ENCODE measurements at regions not wholly inside any gene's neighbourhood (a gene's known extent, or its start where the extent isn't known, plus 50 kb on each side); places are given as distances from the start of the nearest gene placed in this dataset.

DNA sequence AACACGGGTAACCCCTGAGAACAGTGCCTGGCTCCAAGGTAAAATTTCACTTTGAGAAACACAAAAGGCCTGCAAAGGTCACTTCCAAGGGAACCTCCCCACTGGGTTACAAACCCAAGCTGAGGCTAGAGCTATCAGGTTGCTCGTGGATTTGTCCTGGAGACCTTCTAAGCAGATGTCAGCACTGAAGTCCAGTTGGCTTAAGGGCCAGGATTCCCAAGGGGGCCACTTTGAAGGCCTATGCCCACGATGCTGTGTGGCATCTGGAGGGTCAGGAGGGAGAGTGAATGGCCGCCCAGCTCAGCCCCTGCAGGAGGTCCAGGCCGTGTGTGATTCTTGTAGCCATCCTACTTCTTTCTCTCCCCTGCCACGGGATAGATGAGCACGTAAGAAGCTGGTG, 100.2 kb upstream of the FSTL4 start:
- no peak overlapping the region for H3K27ac ChIP-seq (ENCODE audit: low read depth, low read length)
- peaks cover 3% of the 10 kb centered on the region; the same call in 1 of the 2 replicates for H3K27me3 ChIP-seq (ENCODE audit: control insufficient read depth, low read length)
- no peak overlapping the region for H3K4me2 ChIP-seq (ENCODE audit: low read length)
- no peak overlapping the region for H3K4me3 ChIP-seq (ENCODE audit: low read length)
- TF ChIP-seq EZH2phosphoT487 (IDR thresholded peaks at IDR 0.05; ENCODE audit: borderline replicate concordance, low read length), result no peak
- TF ChIP-seq, protein P1, sequence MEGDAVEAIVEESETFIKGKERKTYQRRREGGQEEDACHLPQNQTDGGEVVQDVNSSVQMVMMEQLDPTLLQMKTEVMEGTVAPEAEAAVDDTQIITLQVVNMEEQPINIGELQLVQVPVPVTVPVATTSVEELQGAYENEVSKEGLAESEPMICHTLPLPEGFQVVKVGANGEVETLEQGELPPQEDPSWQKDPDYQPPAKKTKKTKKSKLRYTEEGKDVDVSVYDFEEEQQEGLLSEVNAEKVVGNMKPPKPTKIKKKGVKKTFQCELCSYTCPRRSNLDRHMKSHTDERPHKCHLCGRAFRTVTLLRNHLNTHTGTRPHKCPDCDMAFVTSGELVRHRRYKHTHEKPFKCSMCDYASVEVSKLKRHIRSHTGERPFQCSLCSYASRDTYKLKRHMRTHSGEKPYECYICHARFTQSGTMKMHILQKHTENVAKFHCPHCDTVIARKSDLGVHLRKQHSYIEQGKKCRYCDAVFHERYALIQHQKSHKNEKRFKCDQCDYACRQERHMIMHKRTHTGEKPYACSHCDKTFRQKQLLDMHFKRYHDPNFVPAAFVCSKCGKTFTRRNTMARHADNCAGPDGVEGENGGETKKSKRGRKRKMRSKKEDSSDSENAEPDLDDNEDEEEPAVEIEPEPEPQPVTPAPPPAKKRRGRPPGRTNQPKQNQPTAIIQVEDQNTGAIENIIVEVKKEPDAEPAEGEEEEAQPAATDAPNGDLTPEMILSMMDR (IDR thresholded peaks at IDR 0.05; ENCODE audit: low read depth, low read length, poor library complexity, severe bottlenecking), result no peak
- H4K20me1 ChIP-seq (ENCODE audit: control insufficient read depth, insufficient read depth, low read depth, low read length), result no peaks in the 10 kb centered on the region
- no peaks in the 10 kb centered on the region for H3K4me1 ChIP-seq (ENCODE audit: control insufficient read depth, low read length)
- H3F3A ChIP-seq (ENCODE audit: control insufficient read depth, insufficient read depth), result no peaks in the 10 kb centered on the region
- no peaks in the 10 kb centered on the region for H3K36me3 ChIP-seq (ENCODE audit: control insufficient read depth, low read length)
- H3K79me2 ChIP-seq (ENCODE audit: control insufficient read depth, low read length), result no peaks in the 10 kb centered on the region
- H3K9me2 ChIP-seq (replicated peaks; ENCODE audit: control insufficient read depth, low read length), result no peaks in the 10 kb centered on the region
- no peaks in the 10 kb centered on the region for H3K9me3 ChIP-seq (ENCODE audit: control insufficient read depth, insufficient read depth, low read length)

DNA sequence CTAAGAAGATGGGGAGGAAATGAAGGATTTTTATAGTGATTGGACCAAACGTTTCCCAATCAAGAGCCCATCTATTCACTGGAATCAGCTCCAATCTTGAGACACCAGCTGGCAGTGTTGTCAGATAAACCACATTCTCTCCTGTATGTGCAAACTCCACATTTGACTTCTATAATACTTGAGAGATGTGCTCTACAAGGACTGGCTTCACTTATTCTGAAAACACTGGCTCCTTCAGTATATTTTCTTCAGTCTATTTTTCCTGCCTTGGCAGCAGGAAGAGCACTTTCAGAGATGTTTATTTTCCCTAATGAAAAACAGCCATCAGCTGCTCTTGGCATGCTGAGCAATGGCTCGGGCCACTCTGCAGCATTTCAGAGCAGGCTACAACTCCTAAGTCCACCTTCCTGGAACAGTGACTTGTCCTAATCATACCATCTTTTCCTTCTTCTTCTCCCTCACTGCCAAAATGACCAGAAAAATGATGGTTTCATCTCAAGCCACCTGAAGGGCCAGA, 96.9 kb upstream of the FSTL4 start:
- Histone ChIP-seq H3K4me2 (ENCODE audit: low read length) (no peak overlapping the region), H3K4me1 (ENCODE audit: control insufficient read depth, low read length) (no peaks in the 10 kb centered on the region), H3K79me2 (ENCODE audit: control insufficient read depth, low read length) (no peaks in the 10 kb centered on the region), H3K4me3 (ENCODE audit: low read length) (no peak overlapping the region), H3K27me3 (ENCODE audit: control insufficient read depth, low read length) (peaks cover 3% of the 10 kb centered on the region; the same call in 1 of the 2 replicates), H3K9me3 (ENCODE audit: control insufficient read depth, insufficient read depth, low read length) (no peaks in the 10 kb centered on the region), H3K27ac (ENCODE audit: low read depth, low read length) (no peak overlapping the region), H3F3A (ENCODE audit: control insufficient read depth, insufficient read depth) (no peaks in the 10 kb centered on the region), H3K9me2 (replicated peaks; ENCODE audit: control insufficient read depth, low read length) (no peaks in the 10 kb centered on the region), H3K36me3 (ENCODE audit: control insufficient read depth, low read length) (no peaks in the 10 kb centered on the region), H4K20me1 (ENCODE audit: control insufficient read depth, insufficient read depth, low read depth, low read length) (no peaks in the 10 kb centered on the region)
- TF ChIP-seq, protein P1 (IDR thresholded peaks at IDR 0.05; ENCODE audit: low read depth, low read length, poor library complexity, severe bottlenecking), result no peak
- TF ChIP-seq EZH2phosphoT487 (IDR thresholded peaks at IDR 0.05; ENCODE audit: borderline replicate concordance, low read length), result no peak

DNA sequence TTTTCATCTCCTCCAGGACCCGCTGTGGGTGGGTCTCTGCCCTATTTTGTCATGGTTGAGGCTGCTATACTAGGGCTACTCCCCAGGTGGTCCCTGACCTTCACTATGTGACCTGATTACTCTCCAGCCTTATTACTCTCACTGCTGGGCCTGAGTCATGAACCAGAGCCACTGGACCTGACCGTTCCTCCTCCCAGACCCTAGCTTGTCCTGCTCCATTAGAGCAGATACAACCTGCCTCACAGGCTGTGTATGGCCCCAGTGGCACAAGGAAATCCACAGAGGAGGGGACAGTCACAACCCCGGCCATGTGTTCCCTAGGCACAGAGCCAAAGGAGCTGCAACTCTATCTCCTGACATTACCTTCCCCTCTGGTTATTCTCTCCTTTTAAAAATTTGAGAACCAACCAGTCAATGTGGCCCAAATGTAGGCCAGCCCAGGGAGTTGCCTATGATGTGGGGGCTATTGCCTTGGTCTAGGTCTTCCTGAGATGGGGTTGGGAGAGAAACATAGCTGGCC, 96.0 kb upstream of the FSTL4 start:
- Histone ChIP-seq H3K36me3 (ENCODE audit: control insufficient read depth, low read length) (no peaks in the 10 kb centered on the region), H3F3A (ENCODE audit: control insufficient read depth, insufficient read depth) (no peaks in the 10 kb centered on the region)
- TF ChIP-seq, protein P1 (IDR thresholded peaks at IDR 0.05; ENCODE audit: low read depth, low read length, poor library complexity, severe bottlenecking), result no peak
- no peak for TF ChIP-seq EZH2phosphoT487 (IDR thresholded peaks at IDR 0.05; ENCODE audit: borderline replicate concordance, low read length)

More for the DNA sequence above, 96.0 kb upstream of the FSTL4 start:
- no peaks in the 10 kb centered on the region for H3K79me2 ChIP-seq (ENCODE audit: control insufficient read depth, low read length)
- no peak overlapping the region for H3K27ac ChIP-seq (ENCODE audit: low read depth, low read length)
- no peaks in the 10 kb centered on the region for H4K20me1 ChIP-seq (ENCODE audit: control insufficient read depth, insufficient read depth, low read depth, low read length)
- peaks cover 3% of the 10 kb centered on the region; the same call in 1 of the 2 replicates for H3K27me3 ChIP-seq (ENCODE audit: control insufficient read depth, low read length)
- H3K4me3 ChIP-seq (ENCODE audit: low read length), result no peak overlapping the region
- no peaks in the 10 kb centered on the region for H3K9me3 ChIP-seq (ENCODE audit: control insufficient read depth, insufficient read depth, low read length)
- no peak overlapping the region for H3K4me2 ChIP-seq (ENCODE audit: low read length)
- no peaks in the 10 kb centered on the region for H3K9me2 ChIP-seq (replicated peaks; ENCODE audit: control insufficient read depth, low read length)
- no peaks in the 10 kb centered on the region for H3K4me1 ChIP-seq (ENCODE audit: control insufficient read depth, low read length)
